ENCODE measurements at regions not wholly inside any gene's neighbourhood (a gene's known extent, or its start where the extent isn't known, plus 50 kb on each side); places are given as distances from the start of the nearest gene placed in this dataset.
"Not testable (repeated sequence)": the region's sequence is repeated elsewhere in the genome, so short reads cannot be mapped to it uniquely, and the experiment has no call there.

DNA sequence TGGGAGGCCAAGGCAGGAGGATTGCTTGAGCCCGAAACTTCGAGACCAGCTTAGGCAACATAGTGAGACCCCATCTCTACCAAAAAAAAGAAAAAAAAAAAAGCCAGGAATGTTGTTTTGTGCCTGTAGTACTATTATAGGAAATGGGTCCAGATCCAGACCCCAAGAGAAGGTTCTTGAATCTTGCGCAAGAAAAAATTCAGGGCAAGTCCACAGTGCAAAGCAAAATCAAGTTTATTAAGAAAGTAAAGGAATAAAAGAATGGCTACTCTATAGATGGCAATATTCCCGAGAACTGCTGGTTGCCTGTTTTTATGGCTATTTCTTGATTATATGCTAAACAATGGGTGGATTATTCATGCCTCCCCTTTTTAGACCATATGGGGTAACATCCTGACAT, 51.2 kb upstream of the RDX start:
- Histone ChIP-seq H3K27me3 (ENCODE audit: control insufficient read depth in 1 of 2, insufficient read depth in 2 of 2, low read length in 1 of 2) (peaks cover 0 to 2% of the 10 kb centered on the region in 2 donors), H3K27ac (ENCODE audit: low read depth in 1 of 2, low read length in 2 of 2) (no peak overlapping the region), H3K9me3 (ENCODE audit: control insufficient read depth, low read length) (no peaks in the 10 kb centered on the region), H3K4me1 (ENCODE audit: control insufficient read depth in 1 of 2, insufficient read depth in 2 of 2, low read length in 2 of 2) (no peaks in the 10 kb centered on the region), H3K4me3 (ENCODE audit: low read length in 2 of 2) (no peak overlapping the region), H3K36me3 (ENCODE audit: control insufficient read depth in 1 of 2, insufficient read depth in 2 of 2, low read length in 1 of 2) (no peaks in the 10 kb centered on the region)
- intact Hi-C loops (cut with DNase I): no loop called here
- 97 to 99% methylated on average over 4 of the region's 4 CpGs for WGBS, 2 donors
- no peak for DNase-seq
- no peak for ATAC-seq (ENCODE audit: low FRiP score)

DNA sequence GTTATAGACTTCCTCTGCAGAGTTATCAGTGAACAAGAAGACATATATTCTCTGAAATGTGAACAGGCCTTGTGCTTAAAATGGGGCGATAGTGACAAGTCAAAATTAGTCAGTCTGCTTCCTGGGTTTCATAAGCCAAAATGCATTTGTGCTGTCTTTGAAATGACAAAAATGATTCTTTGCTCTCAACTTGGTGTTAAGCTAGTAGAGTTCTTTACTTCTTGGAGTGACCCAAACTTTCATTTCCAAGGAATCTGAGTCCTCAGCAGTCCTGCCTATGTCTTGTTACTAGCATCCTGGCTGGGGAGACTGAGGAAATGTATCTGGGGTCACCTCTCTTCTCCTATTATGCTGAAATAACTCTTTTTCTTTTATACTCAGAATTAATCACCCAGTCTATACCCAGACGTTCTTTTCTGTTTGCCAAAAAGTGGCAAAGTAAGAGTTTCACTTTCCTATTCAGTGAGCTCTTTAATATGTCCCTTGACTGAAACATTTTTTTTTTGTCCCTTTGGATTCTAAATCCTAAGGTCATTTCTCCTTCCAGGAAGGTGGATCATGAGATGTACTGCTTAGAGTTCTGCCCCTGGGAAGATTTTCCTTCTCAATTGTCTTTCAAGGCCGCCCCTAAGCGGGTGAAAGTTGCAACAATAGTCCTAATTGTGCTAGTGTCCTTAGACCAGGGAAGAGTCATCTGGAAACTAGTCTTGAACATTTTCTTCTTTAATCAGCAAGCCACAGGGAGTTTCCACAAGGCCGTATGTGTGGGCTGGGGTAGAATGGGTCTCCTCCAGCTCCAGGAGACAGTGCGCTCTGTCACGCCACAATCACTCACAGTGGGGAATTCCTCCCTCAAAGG, 53.0 kb upstream of the RDX start:
- 82 to 83% methylated on average over 7 of the region's 7 CpGs for WGBS, 2 donors
- Histone ChIP-seq H3K4me1 (ENCODE audit: control insufficient read depth in 1 of 2, insufficient read depth in 2 of 2, low read length in 2 of 2) (no peaks in the 10 kb centered on the region), H3K27me3 (ENCODE audit: control insufficient read depth in 1 of 2, insufficient read depth in 2 of 2, low read length in 1 of 2) (peaks cover 0 to 2% of the 10 kb centered on the region in 2 donors), H3K9me3 (ENCODE audit: control insufficient read depth, low read length) (peaks cover 2% of the 10 kb centered on the region), H3K27ac (ENCODE audit: low read depth in 1 of 2, low read length in 2 of 2) (no peak overlapping the region), H3K36me3 (ENCODE audit: control insufficient read depth in 1 of 2, insufficient read depth in 2 of 2, low read length in 1 of 2) (no peaks in the 10 kb centered on the region), H3K4me3 (ENCODE audit: low read length in 2 of 2) (no peak overlapping the region)
- intact Hi-C loops (cut with DNase I): no loop called here
- ATAC-seq (ENCODE audit: low FRiP score) (no peak), DNase-seq (no peak)

DNA sequence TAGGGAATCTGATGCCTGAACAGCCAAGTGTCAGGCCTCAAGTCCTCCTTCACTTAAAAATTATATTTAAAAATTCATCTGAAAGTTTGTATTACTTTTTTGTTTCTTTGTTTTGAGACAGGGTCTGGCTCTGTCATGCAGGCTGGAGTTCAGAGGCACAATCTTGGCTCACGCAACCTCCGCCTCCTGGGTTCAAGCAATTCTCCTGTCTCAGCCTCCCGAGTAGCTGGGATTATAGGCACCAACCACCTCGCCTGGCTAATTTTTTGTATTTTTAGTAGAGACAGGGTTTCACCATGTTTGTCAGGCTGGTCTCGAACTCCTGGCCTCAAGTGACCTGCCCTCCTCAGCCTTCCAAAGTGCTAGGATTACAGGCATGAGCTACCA, 53.6 kb upstream of the RDX start:
- H3K4me1 ChIP-seq (ENCODE audit: control insufficient read depth in 1 of 2, insufficient read depth in 2 of 2, low read length in 2 of 2); DNase-seq; H3K9me3 ChIP-seq (ENCODE audit: control insufficient read depth, low read length); H3K27me3 ChIP-seq (ENCODE audit: control insufficient read depth in 1 of 2, insufficient read depth in 2 of 2, low read length in 1 of 2); H3K4me3 ChIP-seq (ENCODE audit: low read length in 2 of 2); ATAC-seq (ENCODE audit: low FRiP score); H3K27ac ChIP-seq (ENCODE audit: low read depth in 1 of 2, low read length in 2 of 2); H3K36me3 ChIP-seq (ENCODE audit: control insufficient read depth in 1 of 2, insufficient read depth in 2 of 2, low read length in 1 of 2); intact Hi-C loops (cut with DNase I): not testable (repeated sequence)
- WGBS, 2 donors: 91 to 93% methylated on average over 5 of the region's 5 CpGs

DNA sequence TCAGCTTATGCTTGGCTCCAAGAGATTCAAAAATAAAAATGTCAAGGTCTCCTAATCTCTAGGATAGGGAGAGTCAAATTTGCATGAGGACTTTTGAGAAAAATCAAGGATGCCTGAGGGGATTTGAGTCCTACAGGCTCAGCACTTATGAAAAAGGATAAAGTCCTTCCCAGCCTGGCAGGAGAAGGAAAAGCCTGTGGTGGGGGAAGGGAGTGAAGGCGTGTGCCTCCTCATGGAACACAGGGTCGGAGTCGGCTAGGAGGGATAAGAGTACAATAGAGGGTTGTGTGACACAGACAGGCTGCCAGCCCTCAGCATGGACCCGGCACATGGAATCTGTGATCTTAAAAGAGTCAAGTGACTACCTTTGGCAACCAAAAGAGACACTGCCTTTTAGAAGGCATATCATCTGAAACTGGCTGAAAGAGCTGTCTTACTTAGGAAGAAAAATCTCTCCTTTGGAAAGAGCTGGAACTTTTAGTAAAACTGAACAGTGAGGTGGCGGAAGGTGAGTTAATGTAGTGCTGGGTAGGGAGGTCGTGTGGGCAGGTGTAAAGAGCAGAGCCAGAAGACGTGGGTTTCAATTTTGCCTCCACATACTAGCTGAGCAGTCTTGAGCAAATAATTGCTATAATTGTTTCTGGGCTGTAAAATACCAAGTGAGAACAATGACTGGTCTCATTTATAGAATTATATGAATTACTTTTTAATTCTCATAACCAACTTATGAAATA, 58.8 kb upstream of the RDX start:
- Histone ChIP-seq H3K36me3 (ENCODE audit: control insufficient read depth in 1 of 2, insufficient read depth in 2 of 2, low read length in 1 of 2) (no peaks in the 10 kb centered on the region), H3K27ac (ENCODE audit: low read depth in 1 of 2, low read length in 2 of 2) (no peak overlapping the region), H3K27me3 (ENCODE audit: control insufficient read depth in 1 of 2, insufficient read depth in 2 of 2, low read length in 1 of 2) (peaks cover 0 to 2% of the 10 kb centered on the region in 2 donors), H3K4me1 (ENCODE audit: control insufficient read depth in 1 of 2, insufficient read depth in 2 of 2, low read length in 2 of 2) (no peaks in the 10 kb centered on the region), H3K4me3 (ENCODE audit: low read length in 2 of 2) (no peak overlapping the region), H3K9me3 (ENCODE audit: control insufficient read depth, low read length) (peaks cover 2% of the 10 kb centered on the region)
- ATAC-seq (ENCODE audit: low FRiP score) (no peak), DNase-seq (no peak)
- WGBS, 2 donors: 46 to 50% methylated on average over 7 of the region's 7 CpGs
- intact Hi-C loops (cut with DNase I): no loop called here

DNA sequence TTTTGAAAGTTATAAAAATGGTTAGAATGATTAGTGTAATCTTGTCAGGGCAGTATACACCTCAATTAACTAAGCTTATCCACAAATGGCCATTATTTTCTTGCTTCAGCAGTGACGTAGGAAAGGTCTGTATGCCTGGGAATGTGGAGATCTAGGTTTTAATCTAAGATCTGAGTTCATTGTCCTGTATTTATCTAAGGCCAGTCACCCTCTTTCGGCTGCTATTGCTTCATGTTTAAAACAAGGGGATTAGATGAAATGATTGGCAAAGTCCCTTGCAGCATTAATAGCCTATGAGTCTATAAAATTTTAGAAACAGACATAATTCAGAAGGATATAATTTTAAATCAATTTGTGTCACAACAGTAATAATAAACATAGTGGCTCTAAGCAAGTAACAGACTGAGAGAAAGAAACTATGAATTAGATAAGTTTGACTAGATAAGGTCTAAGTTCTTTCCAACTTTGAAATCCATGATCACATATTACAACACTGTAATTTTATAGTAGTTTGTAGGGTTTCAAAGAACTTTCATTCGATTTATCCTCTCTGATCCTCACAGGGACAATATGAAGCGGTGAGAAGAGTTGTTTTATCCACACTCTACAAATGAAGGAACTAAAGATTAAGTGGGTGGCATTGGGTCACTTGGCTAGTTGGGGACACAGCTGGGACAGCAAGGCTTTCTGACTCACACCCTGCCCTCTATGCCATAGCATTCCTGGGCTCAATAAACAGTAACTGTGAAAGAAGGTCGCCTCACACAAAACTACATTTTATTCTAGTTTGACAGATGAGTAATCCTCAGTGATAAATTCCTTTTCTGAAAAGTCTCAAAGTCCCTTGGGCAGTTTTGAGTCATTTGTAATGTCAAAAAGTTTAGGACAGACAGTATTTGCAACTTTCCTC, 60.6 kb upstream of the RDX start:
- intact Hi-C loops (cut with DNase I): no loop called here
- ATAC-seq (ENCODE audit: low FRiP score) (no peak), DNase-seq (no peak)
- no peaks in the 10 kb centered on the region for H3K27me3 ChIP-seq (ENCODE audit: control insufficient read depth in 1 of 2, insufficient read depth in 2 of 2, low read length in 1 of 2)
- no peaks in the 10 kb centered on the region for H3K4me1 ChIP-seq (ENCODE audit: control insufficient read depth in 1 of 2, insufficient read depth in 2 of 2, low read length in 2 of 2)
- no peak overlapping the region for H3K4me3 ChIP-seq (ENCODE audit: low read length in 2 of 2)
- no peaks in the 10 kb centered on the region for H3K36me3 ChIP-seq (ENCODE audit: control insufficient read depth in 1 of 2, insufficient read depth in 2 of 2, low read length in 1 of 2)
- H3K9me3 ChIP-seq (ENCODE audit: control insufficient read depth, low read length): peaks cover 2% of the 10 kb centered on the region
- 47 to 49% methylated on average over 5 of the region's 5 CpGs for WGBS, 2 donors
- no peak overlapping the region for H3K27ac ChIP-seq (ENCODE audit: low read depth in 1 of 2, low read length in 2 of 2)

DNA sequence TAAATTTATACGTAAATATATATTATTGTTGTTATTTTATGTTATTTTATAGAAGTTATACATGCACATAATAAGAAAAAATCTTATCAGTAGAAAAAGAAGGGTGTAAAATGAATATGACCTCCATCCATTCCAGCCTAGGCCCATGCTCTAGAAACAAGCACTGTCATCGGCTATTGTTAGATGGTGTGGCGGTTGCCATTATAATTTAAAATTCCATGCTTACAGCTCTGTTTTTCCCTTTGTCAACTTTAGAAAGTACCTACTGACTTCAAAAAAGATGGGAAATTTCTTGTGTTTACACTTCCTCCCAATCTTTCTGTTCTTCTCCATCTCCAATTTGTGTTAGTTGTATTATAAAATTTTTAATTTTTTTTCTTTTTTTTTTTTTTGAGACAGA, 61.9 kb upstream of the RDX start:
- DNase-seq: no peak
- Histone ChIP-seq H3K4me1 (ENCODE audit: control insufficient read depth in 1 of 2, insufficient read depth in 2 of 2, low read length in 2 of 2) (no peaks in the 10 kb centered on the region), H3K27ac (ENCODE audit: low read depth in 1 of 2, low read length in 2 of 2) (no peak overlapping the region), H3K9me3 (ENCODE audit: control insufficient read depth, low read length) (peaks cover 2% of the 10 kb centered on the region), H3K36me3 (ENCODE audit: control insufficient read depth in 1 of 2, insufficient read depth in 2 of 2, low read length in 1 of 2) (no peaks in the 10 kb centered on the region), H3K27me3 (ENCODE audit: control insufficient read depth in 1 of 2, insufficient read depth in 2 of 2, low read length in 1 of 2) (no peaks in the 10 kb centered on the region), H3K4me3 (ENCODE audit: low read length in 2 of 2) (no peak overlapping the region)
- 97 to 98% methylated on average over 3 of the region's 3 CpGs for WGBS, 2 donors
- no peak for ATAC-seq (ENCODE audit: low FRiP score)
- intact Hi-C loops (cut with DNase I): no loop called here

DNA sequence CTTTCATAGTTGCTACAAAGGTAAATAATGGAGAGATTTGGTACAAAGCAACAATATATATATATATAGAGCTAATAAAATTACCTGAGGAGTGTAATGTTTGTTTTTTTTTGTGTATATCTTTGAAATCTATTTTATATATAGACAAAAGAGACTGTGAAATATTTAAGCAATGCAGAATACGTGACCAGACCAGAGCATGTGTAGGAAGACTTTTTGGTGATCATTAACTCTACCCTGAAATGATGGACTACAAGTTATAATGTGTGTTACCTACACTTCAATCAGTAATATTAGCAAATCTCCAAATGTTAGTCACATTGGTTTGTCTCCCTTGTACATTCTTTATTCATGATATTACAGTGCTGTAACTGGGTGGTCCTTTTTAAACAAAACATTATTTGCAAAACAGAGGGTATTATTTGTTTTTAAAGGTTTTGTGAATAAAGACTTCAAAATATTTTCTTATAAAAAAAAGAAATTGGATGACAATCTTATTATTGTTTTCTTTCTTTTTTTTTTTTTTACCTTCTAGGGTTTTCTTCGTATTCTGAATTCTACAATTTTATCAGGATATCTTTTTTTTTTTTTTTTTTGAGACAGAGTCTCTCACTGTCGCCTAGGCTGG, 64.5 kb upstream of the RDX start:
- DNase-seq; H3K36me3 ChIP-seq (ENCODE audit: control insufficient read depth in 1 of 2, insufficient read depth in 2 of 2, low read length in 1 of 2); H3K9me3 ChIP-seq (ENCODE audit: control insufficient read depth, low read length); ATAC-seq (ENCODE audit: low FRiP score); H3K27me3 ChIP-seq (ENCODE audit: control insufficient read depth in 1 of 2, insufficient read depth in 2 of 2, low read length in 1 of 2); intact Hi-C loops (cut with DNase I); H3K27ac ChIP-seq (ENCODE audit: low read depth in 1 of 2, low read length in 2 of 2); H3K4me1 ChIP-seq (ENCODE audit: control insufficient read depth in 1 of 2, insufficient read depth in 2 of 2, low read length in 2 of 2); H3K4me3 ChIP-seq (ENCODE audit: low read length in 2 of 2): not testable (repeated sequence)
- WGBS, 2 donors: 75 to 85% methylated on average over 3 of the region's 3 CpGs

DNA sequence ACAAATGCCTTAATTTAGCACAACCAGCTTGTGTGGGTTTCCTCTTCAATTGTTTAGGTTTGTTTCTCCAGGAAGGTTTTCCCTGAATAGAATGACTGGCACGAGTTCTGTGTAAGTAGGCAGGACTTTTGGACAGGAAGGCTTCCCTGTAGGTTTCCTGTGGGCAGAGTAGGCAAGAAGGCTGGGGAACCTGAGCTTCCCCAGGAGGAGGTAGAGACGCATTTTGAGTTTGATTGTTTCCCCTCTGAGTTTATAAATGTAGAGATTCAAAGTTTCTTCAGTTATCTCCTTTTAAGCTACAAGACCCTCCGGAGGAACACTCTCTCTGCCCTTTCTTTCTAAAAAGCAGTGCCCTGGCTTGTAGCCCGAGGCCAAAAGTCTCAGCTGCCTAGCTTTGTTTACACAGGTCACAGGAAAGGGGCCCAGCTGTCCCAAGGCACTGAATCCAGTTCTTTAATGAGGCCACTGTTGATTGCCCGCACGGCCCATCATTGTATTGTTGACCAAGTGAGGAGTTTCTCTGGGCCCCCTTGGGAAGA, 66.6 kb upstream of the RDX start:
- WGBS, 2 donors: 44 to 46% methylated on average over 6 of the region's 6 CpGs
- Histone ChIP-seq H3K9me3 (ENCODE audit: control insufficient read depth, low read length) (no peaks in the 10 kb centered on the region), H3K36me3 (ENCODE audit: control insufficient read depth in 1 of 2, insufficient read depth in 2 of 2, low read length in 1 of 2) (no peaks in the 10 kb centered on the region), H3K27ac (ENCODE audit: low read depth in 1 of 2, low read length in 2 of 2) (no peak overlapping the region), H3K4me3 (ENCODE audit: low read length in 2 of 2) (no peak overlapping the region), H3K4me1 (ENCODE audit: control insufficient read depth in 1 of 2, insufficient read depth in 2 of 2, low read length in 2 of 2) (no peaks in the 10 kb centered on the region), H3K27me3 (ENCODE audit: control insufficient read depth in 1 of 2, insufficient read depth in 2 of 2, low read length in 1 of 2) (no peaks in the 10 kb centered on the region)
- intact Hi-C loops (cut with DNase I): no loop called here
- ATAC-seq (ENCODE audit: low FRiP score): no peak
- no peak for DNase-seq
